ENCODE measurements at regions not wholly inside any gene's neighbourhood (a gene's known extent, or its start where the extent isn't known, plus 50 kb on each side); places are given as distances from the start of the nearest gene placed in this dataset.
"Not testable (repeated sequence)": the region's sequence is repeated elsewhere in the genome, so short reads cannot be mapped to it uniquely, and the experiment has no call there.

GRCh38 chrX:149420566-149420965 is 84.5 kb downstream of the IDS start:
- not testable (repeated sequence) for DNase-seq (ENCODE audit: low read depth in 1 of 2, low spot score in 1 of 2)

- DNase-seq (ENCODE audit: low read depth in 1 of 2, low spot score in 1 of 2): no peak
Observed at GRCh38 chrX:149398027-149398426, 107.1 kb downstream of the IDS start.

- no peak for DNase-seq (ENCODE audit: low read depth in 1 of 2, low spot score in 1 of 2)
Observed at GRCh38 chrX:149392921-149393320, 112.2 kb downstream of the IDS start.

- DNase-seq (ENCODE audit: low read depth in 1 of 2, low spot score in 1 of 2): no peak
Observed at GRCh38 chrX:149383852-149384251, 121.3 kb downstream of the IDS start.

GRCh38 chrX:149374751-149375150 is 130.4 kb downstream of the IDS start:
- no peak for DNase-seq (ENCODE audit: low read depth in 1 of 2, low spot score in 1 of 2)

- DNase-seq (ENCODE audit: low read depth in 1 of 2, low spot score in 1 of 2): no peak
Observed at GRCh38 chrX:149372866-149373265, 132.2 kb downstream of the IDS start.

GRCh38 chrX:149371986-149372385 is 133.1 kb downstream of the IDS start:
- DNase-seq (ENCODE audit: low read depth in 1 of 2, low spot score in 1 of 2): no peak

GRCh38 chrX:149370097-149370496 is 135.0 kb downstream of the IDS start:
- DNase-seq (ENCODE audit: low read depth in 1 of 2, low spot score in 1 of 2): no peak

- DNase-seq (ENCODE audit: low read depth in 1 of 2, low spot score in 1 of 2): no peak
Observed at GRCh38 chrX:149365552-149365951, 139.6 kb downstream of the IDS start.

GRCh38 chrX:149365061-149365460 is 140.0 kb downstream of the IDS start:
- no peak for DNase-seq (ENCODE audit: low read depth in 1 of 2, low spot score in 1 of 2)

- no peak for DNase-seq (ENCODE audit: low read depth in 1 of 2, low spot score in 1 of 2)
Observed at GRCh38 chrX:149363965-149364364, 141.1 kb downstream of the IDS start.

GRCh38 chrX:149346306-149346705 is 158.8 kb downstream of the IDS start:
- no peak for DNase-seq (ENCODE audit: low read depth in 1 of 2, low spot score in 1 of 2)

GRCh38 chrX:149322316-149322715 is 182.8 kb downstream of the IDS start:
- no peak for DNase-seq (ENCODE audit: low read depth in 1 of 2, low spot score in 1 of 2)

- no peak for DNase-seq (ENCODE audit: low read depth in 1 of 2, low spot score in 1 of 2)
Observed at GRCh38 chrX:149313871-149314371, 191.2 kb downstream of the IDS start.

- no peak for DNase-seq (ENCODE audit: low read depth in 1 of 2, low spot score in 1 of 2)
Observed at GRCh38 chrX:149312988-149313387, 192.1 kb downstream of the IDS start.

GRCh38 chrX:149312097-149312496 is 193.0 kb downstream of the IDS start:
- no peak for DNase-seq (ENCODE audit: low read depth in 1 of 2, low spot score in 1 of 2)

- DNase-seq (ENCODE audit: low read depth in 1 of 2, low spot score in 1 of 2): no peak
Observed at GRCh38 chrX:149302705-149303104, 202.4 kb downstream of the IDS start.

- DNase-seq (ENCODE audit: low read depth in 1 of 2, low spot score in 1 of 2): no peak
Observed at GRCh38 chrX:149298111-149298510, 207.0 kb downstream of the IDS start.

GRCh38 chrX:149296092-149296491 is 209.0 kb downstream of the IDS start:
- DNase-seq (ENCODE audit: low read depth in 1 of 2, low spot score in 1 of 2): no peak

- peak in 1 of 2 donors; percentile 2 for DNase-seq (ENCODE audit: low read depth in 1 of 2, low spot score in 1 of 2)
Observed at GRCh38 chrX:149286940-149287349, 218.2 kb downstream of the IDS start.

GRCh38 chrX:149284616-149285015 is 220.5 kb downstream of the IDS start:
- no peak for DNase-seq (ENCODE audit: low read depth in 1 of 2, low spot score in 1 of 2)

- no peak for DNase-seq (ENCODE audit: low read depth in 1 of 2, low spot score in 1 of 2)
Observed at GRCh38 chrX:149283853-149284252, 221.3 kb downstream of the IDS start.

GRCh38 chrX:149282909-149283308 is 222.2 kb downstream of the IDS start:
- DNase-seq (ENCODE audit: low read depth in 1 of 2, low spot score in 1 of 2): no peak

GRCh38 chrX:149280011-149280410 is 225.1 kb downstream of the IDS start:
- DNase-seq (ENCODE audit: low read depth in 1 of 2, low spot score in 1 of 2): no peak
